SU-DHL-6 (cell line): ENCODE measurements at regions not wholly inside any gene's neighbourhood (a gene's known extent, or its start where the extent isn't known, plus 50 kb on each side); places are given as distances from the start of the nearest gene placed in this dataset.

Experiments
- H2AFZ ChIP-seq: fragments of 200-600 bp; sonication (generic); 2 replicates; pipeline ENCODE4 v1.6.1; 2014; ENCODE audit warnings: low read depth, mild to moderate bottlenecking, moderate library complexity, mixed read lengths, antibody characterized with exemption, low read length; ENCODE audit not compliant: severe bottlenecking
- H3F3A ChIP-seq: fragments of 200-600 bp; shearing (Covaris generic); 2 replicates; pipeline ENCODE4 v1.6.0; 2016; ENCODE audit warnings: antibody characterized with exemption, mild to moderate bottlenecking; ENCODE audit not compliant: insufficient read depth
- H3K27ac ChIP-seq: fragments of 200-600 bp; sonication (generic); 2 replicates; pipeline ENCODE4 v1.5.1; 2016; ENCODE audit warnings: low read depth, mild to moderate bottlenecking, low read length, moderate library complexity, mixed read lengths
- H3K27me3 ChIP-seq: fragments of 200-600 bp; sonication (generic), shearing (Covaris generic); 2 replicates; pipeline ENCODE4 v1.6.0; 2014; ENCODE audit warnings: mild to moderate bottlenecking, low read length
- H3K36me3 ChIP-seq: fragments of 200-600 bp; sonication (generic); 2 replicates; pipeline ENCODE4 v1.6.1; 2014; ENCODE audit warnings: mild to moderate bottlenecking, low read length, mixed read lengths
- H3K4me2 ChIP-seq: fragments of 300-600, 200-600 bp; shearing (Covaris generic), sonication (generic); 2 replicates; pipeline ENCODE4 v1.6.0; 2014; ENCODE audit warnings: low read length, low read depth, mild to moderate bottlenecking; ENCODE audit not compliant: poor library complexity, severe bottlenecking
- H3K4me3 ChIP-seq: fragments of 200-600 bp; sonication (generic); 2 replicates; pipeline ENCODE4 v1.5.1; 2014; ENCODE audit warnings: antibody characterized with exemption, low read length, mild to moderate bottlenecking, mixed read lengths; ENCODE audit not compliant: insufficient read depth, poor library complexity, severe bottlenecking
- H3K79me2 ChIP-seq: fragments of 200-600 bp; sonication (generic); 2 replicates; pipeline ENCODE4 v1.6.1; 2014; ENCODE audit warnings: mild to moderate bottlenecking, low read length, moderate library complexity; ENCODE audit not compliant: insufficient read depth
- H3K9ac ChIP-seq: fragments of 200-600 bp; sonication (generic); 2 replicates; pipeline ENCODE4 v1.7.0; 2014; ENCODE audit warnings: mild to moderate bottlenecking, low read length
- H3K9me2 ChIP-seq: fragments of 200-600 bp; sonication (generic); replicated peaks from 2 replicates; pipeline ENCODE4 v1.6.1; 2014; ENCODE audit warnings: low read length; ENCODE audit not compliant: insufficient read depth
- H3K9me3 ChIP-seq: fragments of 200-600 bp; sonication (generic); 2 replicates; pipeline ENCODE4 v1.6.1; 2014; ENCODE audit warnings: low read length, mixed read lengths; ENCODE audit not compliant: insufficient read depth
- H4K20me1 ChIP-seq: fragments of 200-600 bp; sonication (generic); 2 replicates; pipeline ENCODE4 v1.6.1; 2014; ENCODE audit warnings: low read depth, mild to moderate bottlenecking, antibody characterized with exemption, low read length, moderate library complexity, mixed read lengths
- EZH2phosphoT487 ChIP-seq: fragments of 200-600 bp; sonication (generic), shearing (Covaris generic); conservative IDR thresholded peaks from 2 replicates; pipeline ENCODE4 v1.6.1; 2018; ENCODE audit warnings: mild to moderate bottlenecking, antibody characterized with exemption, low read length, moderate library complexity, mixed read lengths
- TF ChIP-seq, protein P1 (sequence below): fragments of 200-600 bp; sonication (generic); IDR thresholded peaks from one replicate; pipeline ENCODE4 v1.5.1; 2017; ENCODE audit warnings: antibody characterized with exemption, mild to moderate bottlenecking, low read length, moderate library complexity; ENCODE audit not compliant: insufficient read depth, poor library complexity, severe bottlenecking

DNA sequence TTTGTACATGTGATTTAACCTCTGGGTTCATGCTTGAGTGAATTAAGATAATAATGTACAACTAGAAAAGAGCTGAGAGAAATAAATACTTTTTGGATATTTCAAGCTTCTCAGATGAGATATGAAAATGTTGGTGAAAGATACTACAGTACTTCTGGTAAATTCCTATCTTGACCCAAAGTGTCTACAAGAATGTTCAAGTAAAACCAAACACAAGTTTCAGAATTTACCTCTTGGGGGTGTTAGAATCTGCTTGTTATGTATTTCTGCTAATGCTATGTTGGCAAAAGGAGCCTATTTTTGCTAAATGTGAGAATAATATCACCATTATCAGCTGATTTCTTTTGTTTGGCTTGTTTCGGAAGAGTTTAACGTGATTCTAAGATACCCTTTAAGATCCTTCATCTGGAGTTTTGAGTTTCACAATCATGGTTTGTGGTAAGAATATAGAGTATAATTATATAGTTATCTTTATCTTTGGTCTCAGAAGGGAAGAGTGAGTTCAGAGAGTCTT is 388.5 kb downstream of the LMO4 start:
- no peak overlapping the region for H3K4me3 ChIP-seq
- no peak overlapping the region for H3K9ac ChIP-seq
- no peaks in the 10 kb centered on the region for H3K9me3 ChIP-seq
- no peaks in the 10 kb centered on the region for H3K36me3 ChIP-seq
- H3K79me2 ChIP-seq: no peaks in the 10 kb centered on the region
- H3K9me2 ChIP-seq: no peaks in the 10 kb centered on the region
- H3K27me3 ChIP-seq: no peaks in the 10 kb centered on the region
- H3K4me2 ChIP-seq: no peak overlapping the region
- H3K27ac ChIP-seq: no peak overlapping the region
- no peaks in the 10 kb centered on the region for H3F3A ChIP-seq
- H4K20me1 ChIP-seq: no peaks in the 10 kb centered on the region
- TF ChIP-seq EZH2phosphoT487: no peak
- TF ChIP-seq, protein P1, sequence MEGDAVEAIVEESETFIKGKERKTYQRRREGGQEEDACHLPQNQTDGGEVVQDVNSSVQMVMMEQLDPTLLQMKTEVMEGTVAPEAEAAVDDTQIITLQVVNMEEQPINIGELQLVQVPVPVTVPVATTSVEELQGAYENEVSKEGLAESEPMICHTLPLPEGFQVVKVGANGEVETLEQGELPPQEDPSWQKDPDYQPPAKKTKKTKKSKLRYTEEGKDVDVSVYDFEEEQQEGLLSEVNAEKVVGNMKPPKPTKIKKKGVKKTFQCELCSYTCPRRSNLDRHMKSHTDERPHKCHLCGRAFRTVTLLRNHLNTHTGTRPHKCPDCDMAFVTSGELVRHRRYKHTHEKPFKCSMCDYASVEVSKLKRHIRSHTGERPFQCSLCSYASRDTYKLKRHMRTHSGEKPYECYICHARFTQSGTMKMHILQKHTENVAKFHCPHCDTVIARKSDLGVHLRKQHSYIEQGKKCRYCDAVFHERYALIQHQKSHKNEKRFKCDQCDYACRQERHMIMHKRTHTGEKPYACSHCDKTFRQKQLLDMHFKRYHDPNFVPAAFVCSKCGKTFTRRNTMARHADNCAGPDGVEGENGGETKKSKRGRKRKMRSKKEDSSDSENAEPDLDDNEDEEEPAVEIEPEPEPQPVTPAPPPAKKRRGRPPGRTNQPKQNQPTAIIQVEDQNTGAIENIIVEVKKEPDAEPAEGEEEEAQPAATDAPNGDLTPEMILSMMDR: no peak
- no peak overlapping the region for H2AFZ ChIP-seq

GRCh38 chr1:87718241-87718950 is 389.7 kb downstream of the LMO4 start:
- Histone ChIP-seq H3K9me3 (no peaks in the 10 kb centered on the region), H3K36me3 (no peaks in the 10 kb centered on the region), H3K4me2 (no peak overlapping the region)

DNA sequence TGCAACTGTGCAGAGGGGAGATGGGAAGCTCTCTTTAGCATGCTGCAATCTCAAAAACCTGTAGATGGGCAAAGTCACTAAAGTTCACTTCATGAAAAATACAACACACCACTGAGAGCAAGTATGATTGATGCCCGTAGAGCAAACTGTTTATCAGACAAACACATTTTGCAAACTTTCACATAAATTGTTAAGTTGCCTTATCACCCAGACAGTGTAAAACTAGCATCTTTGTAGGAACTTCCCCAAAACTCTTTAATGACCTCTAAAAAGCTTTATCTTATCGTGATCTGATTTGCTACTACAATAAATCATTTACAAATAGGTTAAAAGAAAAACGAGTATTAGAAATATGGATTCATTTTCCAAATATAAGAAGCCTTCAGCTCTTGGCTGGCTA is 391.0 kb downstream of the LMO4 start:
- H3K9me3 ChIP-seq: no peaks in the 10 kb centered on the region
- H3K4me3 ChIP-seq: no peak overlapping the region
- no peak overlapping the region for H3K27ac ChIP-seq
- no peaks in the 10 kb centered on the region for H3K9me2 ChIP-seq
- H2AFZ ChIP-seq: no peak overlapping the region
- no peaks in the 10 kb centered on the region for H3K36me3 ChIP-seq
- H3K4me2 ChIP-seq: no peak overlapping the region
- H3K27me3 ChIP-seq: no peaks in the 10 kb centered on the region
- no peaks in the 10 kb centered on the region for H4K20me1 ChIP-seq
- H3K9ac ChIP-seq: no peak overlapping the region
- no peaks in the 10 kb centered on the region for H3K79me2 ChIP-seq
- TF ChIP-seq, protein P1: no peak
- no peak for TF ChIP-seq EZH2phosphoT487
- no peaks in the 10 kb centered on the region for H3F3A ChIP-seq

More at GRCh38 chr1:87718241-87718950, 389.7 kb downstream of the LMO4 start:
- H3K79me2 ChIP-seq: no peaks in the 10 kb centered on the region
- no peak overlapping the region for H2AFZ ChIP-seq
- H3K4me3 ChIP-seq: no peak overlapping the region
- H3F3A ChIP-seq: no peaks in the 10 kb centered on the region
- no peak overlapping the region for H3K9ac ChIP-seq
- H3K27ac ChIP-seq: no peak overlapping the region
- H3K9me2 ChIP-seq: no peaks in the 10 kb centered on the region
- no peaks in the 10 kb centered on the region for H4K20me1 ChIP-seq
- H3K27me3 ChIP-seq: no peaks in the 10 kb centered on the region
- no peak for TF ChIP-seq EZH2phosphoT487
- TF ChIP-seq, protein P1: no peak
